ENCODE measurements at regions not wholly inside any gene's neighbourhood (a gene's known extent, or its start where the extent isn't known, plus 50 kb on each side); places are given as distances from the start of the nearest gene placed in this dataset.
"Not testable (repeated sequence)": the region's sequence is repeated elsewhere in the genome, so short reads cannot be mapped to it uniquely, and the experiment has no call there.

DNA sequence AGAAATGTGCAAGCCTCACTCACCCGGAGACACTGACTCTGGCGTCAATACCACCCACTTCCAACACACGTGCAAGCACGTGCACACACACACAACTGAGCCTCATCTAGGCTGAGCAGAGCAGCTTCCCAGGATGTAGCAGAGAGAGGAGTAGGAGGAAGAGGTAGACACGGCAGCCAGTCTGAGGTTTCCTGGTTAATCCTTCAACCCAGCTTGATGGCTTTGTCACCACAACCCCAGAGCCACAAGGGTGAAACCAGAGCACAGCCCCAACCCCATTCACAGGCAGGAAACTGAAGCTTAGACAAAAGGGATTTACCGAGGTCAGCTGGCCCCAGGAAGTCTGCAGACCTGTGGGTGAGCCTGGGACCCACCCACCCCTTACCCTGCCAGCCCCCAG is 905.3 kb downstream of the TUBA3C start:
- H3K23me2 ChIP-seq (ENCODE audit: low read depth, low read length); CTCF ChIA-PET (ENCODE audit: partially characterized antibody); H2BK12ac ChIP-seq (ENCODE audit: low read depth, low read length); H2BK15ac ChIP-seq (ENCODE audit: low read length); DNase-seq (ENCODE audit: low read depth in 1 of 2, low spot score in 2 of 2); H3K27ac ChIP-seq (ENCODE audit: low read depth, low read length); H4K91ac ChIP-seq (replicated peaks; ENCODE audit: insufficient read length, low read length); H3K4me3 ChIP-seq (ENCODE audit: extremely low read depth in 1 of 4, insufficient read depth in 2 of 4, low read depth in 3 of 4, low read length in 4 of 4); H3K36me3 ChIP-seq (ENCODE audit: control insufficient read depth in 2 of 4, insufficient read depth in 4 of 4, low read length in 3 of 4); H3K23ac ChIP-seq (ENCODE audit: insufficient read length); H3K9ac ChIP-seq (replicated peaks in 1 of 4; ENCODE audit: extremely low read depth in 1 of 4, low read depth in 3 of 4, low read length in 3 of 4); H3K27me3 ChIP-seq (replicated peaks in 1 of 4; ENCODE audit: control insufficient read depth in 3 of 4, extremely low read depth in 1 of 4, insufficient read depth in 3 of 4, low read length in 3 of 4); H2BK5ac ChIP-seq (ENCODE audit: low read depth, low read length); H4K5ac ChIP-seq (ENCODE audit: insufficient read length, low read depth, low read length); H4K8ac ChIP-seq (ENCODE audit: extremely low read depth, insufficient read depth, low read length); POLR2A ChIA-PET (ENCODE audit: partially characterized antibody); H3K56ac ChIP-seq (replicated peaks; ENCODE audit: insufficient read length, low read depth, low read length); H2AK5ac ChIP-seq (ENCODE audit: low read depth, low read length); H3K4ac ChIP-seq (replicated peaks; ENCODE audit: insufficient read length, low read depth, low read length); H3K79me1 ChIP-seq (ENCODE audit: low read depth, low read length); H3K14ac ChIP-seq (ENCODE audit: insufficient read length); H3K79me2 ChIP-seq (ENCODE audit: control insufficient read depth in 1 of 2, insufficient read depth in 2 of 2, low read length in 2 of 2); H3K4me2 ChIP-seq (ENCODE audit: insufficient read depth in 1 of 2, low read depth in 2 of 2, low read length in 2 of 2); H2BK120ac ChIP-seq (replicated peaks; ENCODE audit: low read depth, low read length); H3K4me1 ChIP-seq (replicated peaks in 1 of 4; ENCODE audit: control insufficient read depth in 3 of 4, insufficient read depth in 4 of 4, low read length in 3 of 4); H2BK20ac ChIP-seq (ENCODE audit: low read length); FAIRE-seq; H3K18ac ChIP-seq (ENCODE audit: extremely low read depth, low read length); H4K20me1 ChIP-seq (replicated peaks in 1 of 2; ENCODE audit: control insufficient read depth in 1 of 2, insufficient read depth in 2 of 2, low read length in 2 of 2); H2AFZ ChIP-seq (ENCODE audit: low read length): not testable (repeated sequence)
- 43% methylated on average over 5 of the region's 6 CpGs; no CpG with 5 or more reads in 1 of the 2 experiments for WGBS, 2 experiments (ENCODE audit: extremely low coverage in 1 of 2, insufficient coverage in 1 of 2, insufficient read length in 1 of 2, insufficient replicate concordance in 2 of 2, low coverage in 1 of 2, low lambda C conversion rate in 2 of 2, missing lambda C conversion rate in 1 of 2)
- H3K9me3 ChIP-seq (ENCODE audit: insufficient read depth in 2 of 2, low read depth in 1 of 2, low read length in 1 of 2), result peaks cover 5 to 78% of the 10 kb centered on the region in 2 experiments; a peak in 3 of 4 replicates

DNA sequence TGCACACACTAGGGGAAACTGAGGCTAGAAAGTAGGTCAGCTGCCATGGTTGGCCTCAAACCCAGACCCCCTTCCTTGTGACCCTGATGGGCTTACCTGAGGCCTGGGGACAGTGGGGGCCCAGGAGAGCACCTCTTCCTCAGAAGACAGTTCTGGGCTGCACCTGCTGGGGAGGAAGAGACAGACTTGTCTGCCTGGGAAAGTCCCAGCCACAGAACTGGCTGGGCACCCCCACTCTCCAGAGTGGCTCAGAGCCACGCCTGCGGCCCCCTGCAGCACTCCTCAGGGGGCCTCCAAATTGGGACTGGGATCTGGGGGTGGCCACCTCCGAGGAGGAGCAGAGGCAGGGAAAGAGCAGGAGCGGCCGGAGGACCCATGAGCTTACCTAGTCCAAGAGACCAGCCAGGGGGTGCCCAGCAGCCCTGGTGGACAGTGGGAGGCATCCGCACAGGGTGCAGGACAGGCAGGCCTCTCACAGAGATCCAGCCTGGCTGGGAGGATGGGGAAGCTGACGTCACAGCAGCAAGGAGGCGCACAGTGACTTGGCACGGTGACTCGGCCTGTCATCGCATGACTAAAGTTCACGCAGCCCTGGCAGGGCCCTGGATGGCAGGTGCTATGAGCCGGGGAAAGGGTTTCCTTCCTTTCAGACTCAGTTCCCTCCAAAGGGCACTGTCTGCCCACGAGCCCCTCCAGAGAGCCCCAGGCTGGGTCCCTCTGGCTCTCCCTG is 907.7 kb downstream of the TUBA3C start:
- FAIRE-seq; H2BK120ac ChIP-seq (replicated peaks; ENCODE audit: low read depth, low read length); CTCF ChIA-PET (ENCODE audit: partially characterized antibody); H2BK5ac ChIP-seq (ENCODE audit: low read depth, low read length); H2BK15ac ChIP-seq (ENCODE audit: low read length); H3K4me2 ChIP-seq (ENCODE audit: insufficient read depth in 1 of 2, low read depth in 2 of 2, low read length in 2 of 2); H3K4me3 ChIP-seq (ENCODE audit: extremely low read depth in 1 of 4, insufficient read depth in 2 of 4, low read depth in 3 of 4, low read length in 4 of 4); DNase-seq (ENCODE audit: low read depth in 1 of 2, low spot score in 2 of 2); H3K4me1 ChIP-seq (replicated peaks in 1 of 4; ENCODE audit: control insufficient read depth in 3 of 4, insufficient read depth in 4 of 4, low read length in 3 of 4); H3K23me2 ChIP-seq (ENCODE audit: low read depth, low read length); H3K56ac ChIP-seq (replicated peaks; ENCODE audit: insufficient read length, low read depth, low read length); POLR2A ChIA-PET (ENCODE audit: partially characterized antibody); H4K20me1 ChIP-seq (replicated peaks in 1 of 2; ENCODE audit: control insufficient read depth in 1 of 2, insufficient read depth in 2 of 2, low read length in 2 of 2); H3K27ac ChIP-seq (ENCODE audit: low read depth, low read length); H4K8ac ChIP-seq (ENCODE audit: extremely low read depth, insufficient read depth, low read length); H3K4ac ChIP-seq (replicated peaks; ENCODE audit: insufficient read length, low read depth, low read length); H3K36me3 ChIP-seq (ENCODE audit: control insufficient read depth in 2 of 4, insufficient read depth in 4 of 4, low read length in 3 of 4); H4K91ac ChIP-seq (replicated peaks; ENCODE audit: insufficient read length, low read length); H2BK12ac ChIP-seq (ENCODE audit: low read depth, low read length); H3K18ac ChIP-seq (ENCODE audit: extremely low read depth, low read length); H2AFZ ChIP-seq (ENCODE audit: low read length); H3K14ac ChIP-seq (ENCODE audit: insufficient read length); H2AK5ac ChIP-seq (ENCODE audit: low read depth, low read length); H3K27me3 ChIP-seq (replicated peaks in 1 of 4; ENCODE audit: control insufficient read depth in 3 of 4, extremely low read depth in 1 of 4, insufficient read depth in 3 of 4, low read length in 3 of 4); H2BK20ac ChIP-seq (ENCODE audit: low read length); H3K79me1 ChIP-seq (ENCODE audit: low read depth, low read length); H3K9ac ChIP-seq (replicated peaks in 1 of 4; ENCODE audit: extremely low read depth in 1 of 4, low read depth in 3 of 4, low read length in 3 of 4); H3K79me2 ChIP-seq (ENCODE audit: control insufficient read depth in 1 of 2, insufficient read depth in 2 of 2, low read length in 2 of 2); H3K23ac ChIP-seq (ENCODE audit: insufficient read length); H4K5ac ChIP-seq (ENCODE audit: insufficient read length, low read depth, low read length): not testable (repeated sequence)
- 90% methylated on average over 8 of the region's 14 CpGs; no CpG with 5 or more reads in 1 of the 2 experiments for WGBS, 2 experiments (ENCODE audit: extremely low coverage in 1 of 2, insufficient coverage in 1 of 2, insufficient read length in 1 of 2, insufficient replicate concordance in 2 of 2, low coverage in 1 of 2, low lambda C conversion rate in 2 of 2, missing lambda C conversion rate in 1 of 2)
- H3K9me3 ChIP-seq (ENCODE audit: insufficient read depth in 2 of 2, low read depth in 1 of 2, low read length in 1 of 2), result peaks cover 5 to 75% of the 10 kb centered on the region in 2 experiments; a peak in 2 of 4 replicates
